ENCODE measurements at regions not wholly inside any gene's neighbourhood (a gene's known extent, or its start where the extent isn't known, plus 50 kb on each side); places are given as distances from the start of the nearest gene placed in this dataset.

- TF ChIP-seq CTCF (IDR thresholded peaks at IDR 0.05; ENCODE audit: poor library complexity) = no peak
- TF ChIP-seq EZH2 (IDR thresholded peaks at IDR 0.05; ENCODE audit: borderline replicate concordance) = no peak
Observed at GRCh38 chr22:33166206-33166605, 108.0 kb upstream of the SYN3 start.

Data from hepatocyte (in vitro differentiated cells).